Nephron (organoid): ENCODE measurements at regions not wholly inside any gene's neighbourhood (a gene's known extent, or its start where the extent isn't known, plus 50 kb on each side); places are given as distances from the start of the nearest gene placed in this dataset.
A peak's percentile ranks its signal among the peaks of the same experiment; 100 is the strongest.

ENCODE experiments used
- H3K27ac Mint-ChIP-seq, 3 experiments: 2 replicates each; pipeline ENCODE4 v1.8.0; 2020; ENCODE audit warnings: mixed read lengths in 3 of 3, mild to moderate bottlenecking in 2 of 3, moderate library complexity in 1 of 3
- H3K27me3 Mint-ChIP-seq: 2 replicates; pipeline ENCODE4 v1.8.0; 2021; ENCODE audit warnings: low read depth, mild to moderate bottlenecking, moderate library complexity, mixed read lengths
- H3K36me3 Mint-ChIP-seq: 2 replicates; pipeline ENCODE4 v1.8.0; 2020; ENCODE audit warnings: low read depth, mixed read lengths
- H3K4me1 Mint-ChIP-seq: 2 replicates; pipeline ENCODE4 v1.8.0; 2020; ENCODE audit warnings: mixed read lengths
- H3K4me3 Mint-ChIP-seq, 3 experiments: 2 replicates each; pipeline ENCODE4 v1.8.0; 2020; ENCODE audit warnings: mild to moderate bottlenecking in 3 of 3, mixed read lengths in 3 of 3, moderate library complexity in 2 of 3
- H3K9me3 Mint-ChIP-seq: 2 replicates; pipeline ENCODE4 v1.8.0; 2020; ENCODE audit warnings: mixed read lengths
- CTCF ChIP-seq, 3 experiments: fragments of 200-600 bp; sonication (generic); IDR thresholded peaks; one replicate each; pipeline ENCODE4 v1.5.0; 2021; ENCODE audit warnings: antibody characterized with exemption in 3 of 3; ENCODE audit not compliant: unreplicated experiment in 3 of 3

GRCh38 chr21:38742580-38743260, 63.0 kb upstream of the ETS2 start:
- Mint-ChIP-seq H3K27me3 (peaks cover 44% of the 10 kb centered on the region), H3K36me3 (no peaks in the 10 kb centered on the region), H3K27ac (no peak overlapping the region), H3K9me3 (peaks cover 2% of the 10 kb centered on the region), H3K4me3 (no peak overlapping the region), H3K4me1 (peaks cover 5% of the 10 kb centered on the region)
- no peak for TF ChIP-seq CTCF (IDR thresholded peaks at IDR 0.05; ENCODE audit: unreplicated experiment in 3 of 3)

- H3K4me3 Mint-ChIP-seq: no peak overlapping the region
- peaks cover 50% of the 10 kb centered on the region for H3K27me3 Mint-ChIP-seq
- no peaks in the 10 kb centered on the region for H3K36me3 Mint-ChIP-seq
- H3K27ac Mint-ChIP-seq: no peak overlapping the region
- peaks cover 2% of the 10 kb centered on the region for H3K9me3 Mint-ChIP-seq
- no peak for TF ChIP-seq CTCF (IDR thresholded peaks at IDR 0.05; ENCODE audit: unreplicated experiment in 3 of 3)
- H3K4me1 Mint-ChIP-seq: peaks cover 5% of the 10 kb centered on the region
Measured at GRCh38 chr21:38743772-38744529, 61.8 kb upstream of the ETS2 start.

- peaks cover 50% of the 10 kb centered on the region for H3K27me3 Mint-ChIP-seq
- H3K4me3 Mint-ChIP-seq: peak overlapping the region in 1 of 3 experiments; percentile 21
- H3K36me3 Mint-ChIP-seq: no peaks in the 10 kb centered on the region
- H3K9me3 Mint-ChIP-seq: peaks cover 2% of the 10 kb centered on the region
- H3K4me1 Mint-ChIP-seq: peaks cover 5% of the 10 kb centered on the region
- H3K27ac Mint-ChIP-seq: no peak overlapping the region
- no peak for TF ChIP-seq CTCF (IDR thresholded peaks at IDR 0.05; ENCODE audit: unreplicated experiment in 3 of 3)
Measured at GRCh38 chr21:38744861-38745260, 60.9 kb upstream of the ETS2 start.

- Mint-ChIP-seq H3K4me3 (no peak overlapping the region), H3K27ac (peak overlapping the region in 2 of 3 experiments; percentile 29 to 68), H3K9me3 (peaks cover 2% of the 10 kb centered on the region), H3K36me3 (no peaks in the 10 kb centered on the region), H3K27me3 (peaks cover 40% of the 10 kb centered on the region), H3K4me1 (peaks cover 18% of the 10 kb centered on the region)
- no peak for TF ChIP-seq CTCF (IDR thresholded peaks at IDR 0.05; ENCODE audit: unreplicated experiment in 3 of 3)
Measured at GRCh38 chr21:38747810-38748209, 57.9 kb upstream of the ETS2 start.

- H3K27me3 Mint-ChIP-seq: peaks cover 18% of the 10 kb centered on the region
- no peaks in the 10 kb centered on the region for H3K36me3 Mint-ChIP-seq
- no peak for TF ChIP-seq CTCF (IDR thresholded peaks at IDR 0.05; ENCODE audit: unreplicated experiment in 3 of 3)
- H3K9me3 Mint-ChIP-seq: peaks cover 2% of the 10 kb centered on the region
- H3K4me3 Mint-ChIP-seq: no peak overlapping the region
- peak overlapping the region in 1 of 3 experiments; percentile 67 for H3K27ac Mint-ChIP-seq
- H3K4me1 Mint-ChIP-seq: peaks cover 39% of the 10 kb centered on the region
Measured at GRCh38 chr21:38751379-38752050, 54.2 kb upstream of the ETS2 start.
